ENCODE measurements at regions not wholly inside any gene's neighbourhood (a gene's known extent, or its start where the extent isn't known, plus 50 kb on each side); places are given as distances from the start of the nearest gene placed in this dataset.

DNA sequence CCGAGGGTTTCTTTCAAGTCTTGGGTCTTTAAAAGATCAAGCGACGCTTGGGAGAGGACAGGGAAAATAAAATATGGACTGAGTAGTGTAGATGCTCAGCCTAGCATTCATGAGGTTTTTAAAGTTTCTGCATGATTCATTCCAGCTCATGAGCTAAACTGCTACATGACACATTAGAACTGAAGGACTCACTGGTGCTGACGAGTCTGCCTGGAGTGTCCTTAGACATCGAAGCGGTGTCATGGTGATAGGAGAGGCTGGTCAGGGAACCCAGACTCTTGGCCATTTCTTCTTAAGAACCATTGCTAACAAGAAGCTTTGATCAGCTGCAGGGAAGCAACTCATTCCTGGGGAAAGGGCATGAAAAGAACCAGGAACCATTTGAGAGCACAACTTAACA, 158.6 kb downstream of the TRIML1 start:
- ChIA-PET CTCF (no interaction called here), POLR2A (no interaction called here)
- no peak overlapping the region for H3K27ac ChIP-seq (ENCODE audit: low read length)
- no peaks in the 10 kb centered on the region for H3K4me1 ChIP-seq (ENCODE audit: control insufficient read depth, insufficient read depth, low read length)
- no peaks in the 10 kb centered on the region for H3K9me3 ChIP-seq (ENCODE audit: control insufficient read depth, insufficient read depth, low read depth, low read length)
- no peak for TF ChIP-seq POLR2AphosphoS5 (IDR thresholded peaks at IDR 0.05; ENCODE audit: low read depth, low read length)
- no peak for TF ChIP-seq TCF7L2 (IDR thresholded peaks at IDR 0.05; ENCODE audit: low read depth, low read length)
- TF ChIP-seq CTCF (IDR thresholded peaks at IDR 0.05), result no peak
- TF ChIP-seq SIN3A (IDR thresholded peaks at IDR 0.05; ENCODE audit: borderline replicate concordance, insufficient read depth, low read depth, low read length), result no peak
- TF ChIP-seq REST (IDR thresholded peaks at IDR 0.05; ENCODE audit: insufficient read depth in 1 of 2, low read depth in 2 of 2, low read length in 1 of 2), result no peak
- H3K36me3 ChIP-seq (ENCODE audit: control insufficient read depth, insufficient read depth, low read length), result no peaks in the 10 kb centered on the region
- no peaks in the 10 kb centered on the region for H3K27me3 ChIP-seq (ENCODE audit: control insufficient read depth, insufficient read depth, low read length)
- no TSS peak for BruUV-seq (replicated peaks)
- ATAC-seq (no peak), DNase-seq (ENCODE audit: low read depth, low spot score) (no peak)
- no peak overlapping the region for H3K4me3 ChIP-seq (ENCODE audit: low read depth in 2 of 2, low read length in 2 of 2)
- intact Hi-C loops (cut with micrococcal nuclease; ENCODE audit: unreplicated experiment) (no loop called here), in situ Hi-C loops (cut with HindIII; ENCODE audit: low pct_unique_long_range_greater_than_20kb, low sequenced_read_pairs) (no loop called here)

DNA sequence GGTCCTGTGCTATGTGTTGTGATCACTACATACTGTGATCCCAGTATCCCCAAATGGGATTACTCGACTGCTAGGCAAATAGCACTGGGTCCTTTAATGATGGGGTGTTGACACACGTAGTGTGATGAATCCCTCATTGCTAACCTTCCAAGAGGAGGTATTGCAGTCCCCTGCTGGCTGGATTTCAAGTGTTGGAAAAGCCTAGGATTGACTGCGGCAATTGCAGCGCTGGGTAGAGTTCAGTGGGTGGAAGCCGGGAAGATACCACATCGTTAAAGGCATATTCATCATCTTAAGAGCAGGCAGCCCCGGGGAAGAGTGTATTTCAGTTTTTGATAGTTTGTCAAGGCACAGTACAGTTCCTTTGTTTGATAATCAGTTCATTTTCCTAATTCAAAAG, 159.9 kb downstream of the TRIML1 start:
- in situ Hi-C loops (cut with HindIII; ENCODE audit: low pct_unique_long_range_greater_than_20kb, low sequenced_read_pairs), result no loop called here
- Histone ChIP-seq H3K27me3 (ENCODE audit: control insufficient read depth, insufficient read depth, low read length) (no peaks in the 10 kb centered on the region), H3K4me3 (ENCODE audit: low read depth in 2 of 2, low read length in 2 of 2) (no peak overlapping the region), H3K36me3 (ENCODE audit: control insufficient read depth, insufficient read depth, low read length) (no peaks in the 10 kb centered on the region), H3K27ac (ENCODE audit: low read length) (no peak overlapping the region), H3K9me3 (ENCODE audit: control insufficient read depth, insufficient read depth, low read depth, low read length) (no peaks in the 10 kb centered on the region), H3K4me1 (ENCODE audit: control insufficient read depth, insufficient read depth, low read length) (no peaks in the 10 kb centered on the region)
- intact Hi-C loops (cut with micrococcal nuclease; ENCODE audit: unreplicated experiment), result no loop called here
- POLR2A ChIA-PET, result no interaction called here
- no TSS peak for BruUV-seq (replicated peaks)
- CTCF ChIA-PET, result no interaction called here
- no peak for ATAC-seq
- no peak for DNase-seq (ENCODE audit: low read depth, low spot score)
- TF ChIP-seq POLR2AphosphoS5 (IDR thresholded peaks at IDR 0.05; ENCODE audit: low read depth, low read length) (no peak), SIN3A (IDR thresholded peaks at IDR 0.05; ENCODE audit: borderline replicate concordance, insufficient read depth, low read depth, low read length) (no peak), REST (IDR thresholded peaks at IDR 0.05; ENCODE audit: insufficient read depth in 1 of 2, low read depth in 2 of 2, low read length in 1 of 2) (no peak), TCF7L2 (IDR thresholded peaks at IDR 0.05; ENCODE audit: low read depth, low read length) (no peak), CTCF (IDR thresholded peaks at IDR 0.05) (no peak)
